HepG2 (cell line): ENCODE measurements at regions not wholly inside any gene's neighbourhood (a gene's known extent, or its start where the extent isn't known, plus 50 kb on each side); places are given as distances from the start of the nearest gene placed in this dataset.

Experiments used
- ATAC-seq: fragments of 200-7000 bp; cut with Tn5 transposase; 3 replicates; pipeline ENCODE4 v1.9.1; 2020; ENCODE audit warnings: mild to moderate bottlenecking, moderate library complexity
- BruUV-seq: library from RNA; stranded (reverse); fragments of 400-500 nt; replicated peaks from 2 replicates; lab custom pipeline; 2021; lab: Mats Ljungman, UMichigan
- CTCF ChIA-PET: fragments of 300-600 bp; formaldehyde crosslinking; extraction: SDS; loops from one replicate; lab custom pipeline; 2021; ENCODE audit warnings: low total read pairs, inconsistent platforms, low intra/inter-chr PET ratio; lab: Yijun Ruan, JAX
- POLR2A ChIA-PET: fragments of 350-600 bp; sonication (Branson Sonifier 250); formaldehyde crosslinking; loops from one replicate; lab custom pipeline; 2020; ENCODE audit warnings: antibody characterized with exemption, inconsistent platforms; lab: Yijun Ruan, JAX
- DNase-seq: peaks from one replicate; pipeline ENCODE4 v3.0.0-alpha.2; 2015; ENCODE audit warnings: low spot score
- FAIRE-seq: peaks from 3 replicates; lab custom pipeline; 2011; peaks lifted over from hg19 to GRCh38; lab: Jason Lieb, UNC
- H2AFZ ChIP-seq: one replicate; pipeline ENCODE4 v1.6.1; 2011; ENCODE audit warnings: low read length, inconsistent platforms
- H3K27ac ChIP-seq: fragments of 300-600 bp; 3 replicates; pipeline ENCODE4 v1.8.0; 2011; ENCODE audit warnings: mixed run types, mild to moderate bottlenecking, mixed read lengths, low read length, inconsistent platforms; ENCODE audit not compliant: insufficient read depth; ENCODE audit errors: extremely low read length
- H3K27me3 ChIP-seq, 2 experiments: fragments of 200-600 bp in 1 of 2; 2 replicates in 1 of 2; 3 replicates in 1 of 2; pipeline versions ENCODE4 v1.6.0 to v1.8.0; 2011; ENCODE audit warnings: low read length in 2 of 2, mild to moderate bottlenecking in 2 of 2, moderate library complexity in 2 of 2, inconsistent platforms in 1 of 2; ENCODE audit not compliant: insufficient read depth in 2 of 2, control insufficient read depth in 1 of 2
- H3K36me3 ChIP-seq, 2 experiments: fragments of 200-600 bp in 1 of 2; replicated peaks in 1 of 2; 2 replicates in 1 of 2; 3 replicates in 1 of 2; pipeline versions ENCODE4 v1.5.1 to v1.8.0; 2011; ENCODE audit warnings: low read length in 2 of 2, inconsistent platforms in 1 of 2; ENCODE audit not compliant: insufficient read depth in 2 of 2, control insufficient read depth in 1 of 2
- H3K4me1 ChIP-seq: 2 replicates; pipeline ENCODE4 v1.5.1; 2012; ENCODE audit warnings: low read length, inconsistent platforms; ENCODE audit not compliant: insufficient read depth
- H3K4me2 ChIP-seq: 2 replicates; pipeline ENCODE4 v1.6.0; 2011; ENCODE audit warnings: low read depth, low read length, inconsistent platforms
- H3K4me3 ChIP-seq, 3 experiments: fragments of 200-600 bp in 1 of 3; sonication (generic), shearing (Covaris generic) in 1 of 3; replicated peaks in 1 of 3; 2 replicates each; pipeline ENCODE4 v1.5.1; 2011 to 2016; ENCODE audit warnings: low read length in 3 of 3, inconsistent platforms in 2 of 3, low read depth in 2 of 3, mild to moderate bottlenecking in 2 of 3, control low read depth in 1 of 3, mixed read lengths in 1 of 3; ENCODE audit not compliant: insufficient read depth in 1 of 3
- H3K79me2 ChIP-seq: one replicate; pipeline ENCODE4 v1.6.1; 2011; ENCODE audit warnings: low read length, inconsistent platforms; ENCODE audit not compliant: insufficient read depth
- H3K9ac ChIP-seq: 2 replicates; pipeline ENCODE4 v1.6.0; 2011; ENCODE audit warnings: mild to moderate bottlenecking, low read depth, low read length, inconsistent platforms; ENCODE audit not compliant: insufficient read depth
- H3K9me3 ChIP-seq: 2 replicates; pipeline ENCODE4 v1.5.1; 2012; ENCODE audit warnings: mild to moderate bottlenecking, low read length
- H4K20me1 ChIP-seq: 2 replicates; pipeline ENCODE4 v1.6.0; 2011; ENCODE audit warnings: inconsistent platforms, mild to moderate bottlenecking, low read length, moderate library complexity; ENCODE audit not compliant: insufficient read depth
- GTF3A ChIP-seq: sonication (generic); formaldehyde crosslinking; conservative IDR thresholded peaks from 2 replicates; pipeline ENCODE4 v1.4.0; 2020; ENCODE audit warnings: mild to moderate bottlenecking, missing genetic modification reagents
- HES4 ChIP-seq: sonication (generic); formaldehyde crosslinking; IDR thresholded peaks from 2 replicates; pipeline ENCODE4 v1.9.0; 2021; ENCODE audit warnings: mild to moderate bottlenecking, missing genetic modification reagents, borderline replicate concordance
- HNRNPH1 ChIP-seq: fragments of 200-400 bp; formaldehyde crosslinking; optimal IDR thresholded peaks from 2 replicates; pipeline ENCODE3; 2017; ENCODE audit warnings: mild to moderate bottlenecking, low read depth, low read length
- KDM1A ChIP-seq: IDR thresholded peaks from 2 replicates; pipeline ENCODE4 v1.6.1; 2016; ENCODE audit warnings: missing compliant biosample characterization
- MED8 ChIP-seq: sonication (generic); formaldehyde crosslinking; IDR thresholded peaks from 2 replicates; pipeline ENCODE4 v1.8.1; 2023; ENCODE audit warnings: mild to moderate bottlenecking, missing genetic modification reagents; ENCODE audit not compliant: insufficient replicate concordance
- PLRG1 ChIP-seq: fragments of 450-650 bp; conservative IDR thresholded peaks from 2 replicates; pipeline ENCODE4 v1.6.1; 2016
- SOX13 ChIP-seq, 3 experiments: fragments of 450-650 bp in 1 of 3; sonication (generic) in 1 of 3; formaldehyde crosslinking in 1 of 3; IDR thresholded peaks in 2 of 3; conservative IDR thresholded peaks in 1 of 3; 2 replicates each; pipeline versions ENCODE4 v1.5.0 to v1.6.1; 2016 to 2020; ENCODE audit warnings: antibody characterized with exemption in 1 of 3, mild to moderate bottlenecking in 1 of 3, missing compliant biosample characterization in 1 of 3, missing genetic modification reagents in 1 of 3, moderate library complexity in 1 of 3
- ZNF17 ChIP-seq: sonication (generic); formaldehyde crosslinking; IDR thresholded peaks from 2 replicates; pipeline ENCODE4 v1.5.0; 2020; ENCODE audit warnings: mild to moderate bottlenecking, missing genetic modification reagents
- ZNF205 ChIP-seq: IDR thresholded peaks from 2 replicates; pipeline ENCODE4 v1.6.1; 2018; ENCODE audit warnings: missing biosample characterization, missing genetic modification reagents
- ZNF230 ChIP-seq: sonication (generic); formaldehyde crosslinking; IDR thresholded peaks from 2 replicates; pipeline ENCODE4 v1.4.0; 2020; ENCODE audit warnings: mild to moderate bottlenecking, missing genetic modification reagents
- ZNF337 ChIP-seq: sonication (generic); formaldehyde crosslinking; IDR thresholded peaks from 2 replicates; pipeline ENCODE4 v1.5.1; 2020; ENCODE audit warnings: missing genetic modification reagents, low read depth, mild to moderate bottlenecking, borderline replicate concordance
- ZNF343 ChIP-seq: sonication (generic); formaldehyde crosslinking; IDR thresholded peaks from 2 replicates; pipeline ENCODE4 v1.4.0; 2020; ENCODE audit warnings: mild to moderate bottlenecking, missing genetic modification reagents
- ZNF569 ChIP-seq: sonication (generic); formaldehyde crosslinking; IDR thresholded peaks from 2 replicates; pipeline ENCODE4 v1.5.0; 2020; ENCODE audit warnings: mild to moderate bottlenecking, missing genetic modification reagents, moderate library complexity, borderline replicate concordance
- WGBS: methylation state at CpG from one replicate; pipeline ENCODE4 v1.1.6; 2017; ENCODE audit warnings: low lambda C conversion rate; 5-methylcytosine and 5-hydroxymethylcytosine counted together
- in situ Hi-C: cut with HindIII; loops from 2 replicates; pipeline ENCODE4 v1.10.0; 2017; ENCODE audit warnings: low pct_unique_long_range_greater_than_20kb; ENCODE audit not compliant: extremely low pct_ligation_motif_present
- intact Hi-C: fragments of 100-400 bp; cut with micrococcal nuclease; formaldehyde crosslinking; loops from one replicate; pipeline ENCODE4 v1.10.0; 2022; ENCODE audit not compliant: unreplicated experiment
- TF ChIP-seq, protein P1 (sequence below): sonication (generic); formaldehyde crosslinking; IDR thresholded peaks from 2 replicates; pipeline ENCODE4 v1.8.1; 2023; ENCODE audit warnings: missing genetic modification reagents, mild to moderate bottlenecking, borderline replicate concordance

DNA sequence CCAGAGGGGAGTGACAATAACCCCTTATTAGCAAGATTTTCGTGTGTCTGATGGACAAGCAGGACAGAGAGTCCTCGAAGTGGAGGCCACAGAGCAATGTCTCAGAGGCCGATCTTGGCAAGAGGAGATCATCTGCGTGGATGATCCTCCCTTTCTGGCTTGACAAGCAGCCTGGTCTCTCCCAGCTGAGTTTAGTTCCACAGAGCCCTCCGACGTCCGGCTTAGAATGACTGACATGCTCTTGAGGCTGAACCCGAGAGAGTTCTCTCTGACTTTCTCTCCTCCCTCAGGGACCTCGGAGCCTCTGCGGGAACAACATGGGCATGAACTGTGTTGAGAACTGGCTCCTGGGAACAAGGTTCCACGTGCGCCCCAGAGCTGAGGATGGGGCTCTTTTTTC lies 180.7 kb upstream of the PFKP start:
- H3K27ac ChIP-seq = no peak overlapping the region
- BruUV-seq = no TSS peak
- no peaks in the 10 kb centered on the region for H3K79me2 ChIP-seq
- intact Hi-C loops (no loop called here), in situ Hi-C loops (no loop called here)
- CTCF ChIA-PET = no interaction called here
- DNase-seq = no peak
- no peaks in the 10 kb centered on the region for H3K4me1 ChIP-seq
- ATAC-seq = no peak
- H4K20me1 ChIP-seq = no peaks in the 10 kb centered on the region
- no peak for FAIRE-seq
- no peaks in the 10 kb centered on the region for H3K36me3 ChIP-seq
- WGBS = 17% methylated on average over 8 of the region's 12 CpGs
- TF ChIP-seq MED8 (CRISPR knock-in tag) (no peak), GTF3A (CRISPR knock-in tag) (no peak), HNRNPH1 (no peak), ZNF17 (CRISPR knock-in tag) (no peak), ZNF569 (CRISPR knock-in tag) (no peak), ZNF230 (no peak), ZNF343 (no peak), PLRG1 (no peak), ZNF205 (CRISPR knock-in tag) (no peak), SOX13 (IDR thresholded peaks at IDR 0.05) (no peak), SOX13 (CRISPR knock-in tag; conservative IDR thresholded peaks at IDR 0.05 in 1 of 2, IDR thresholded peaks at IDR 0.05 in 1 of 2) (no peak), KDM1A (CRISPR knock-in tag) (no peak), HES4 (CRISPR knock-in tag) (no peak), ZNF337 (no peak)
- TF ChIP-seq, protein P1, sequence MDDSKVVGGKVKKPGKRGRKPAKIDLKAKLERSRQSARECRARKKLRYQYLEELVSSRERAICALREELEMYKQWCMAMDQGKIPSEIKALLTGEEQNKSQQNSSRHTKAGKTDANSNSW (CRISPR knock-in tag) = no peak
- TF ChIP-seq, all 625 proteins: peak for 0
- Histone ChIP-seq H3K4me2 (no peak overlapping the region), H3K9ac (no peak overlapping the region), H3K4me3 (no peak overlapping the region), H3K27me3 (peaks cover 0 to 36% of the 10 kb centered on the region in 2 experiments; a peak in 3 of 5 replicates), H3K9me3 (no peaks in the 10 kb centered on the region), H2AFZ (no peak overlapping the region)
- POLR2A ChIA-PET = no interaction called here
